WTC11 (cell line): ENCODE measurements at regions not wholly inside any gene's neighbourhood (a gene's known extent, or its start where the extent isn't known, plus 50 kb on each side); places are given as distances from the start of the nearest gene placed in this dataset.

Experiments used
- ATAC-seq: fragments of 200-7000 bp; cut with Tn5 transposase; 2 replicates; pipeline ENCODE4 v1.10.0; 2021; ENCODE audit warnings: mild to moderate bottlenecking, moderate library complexity
- CTCF ChIA-PET: fragments of 300-600 bp; sonication (Branson Sonifier 250); formaldehyde crosslinking; loops from one replicate; lab custom pipeline; 2021; ENCODE audit warnings: antibody characterized with exemption; lab: Charles Lee
- POLR2A ChIA-PET: fragments of 350-600 bp; sonication (Branson Sonifier 250); formaldehyde crosslinking; loops from one replicate; lab custom pipeline; 2021; ENCODE audit warnings: antibody characterized with exemption; lab: Charles Lee
- DNase-seq: peaks from one replicate; pipeline ENCODE4 v3.0.0; 2021; ENCODE audit warnings: low spot score
- H3K27ac Mint-ChIP-seq: 2 replicates; pipeline ENCODE4 v1.8.0; 2021; ENCODE audit warnings: mixed read lengths
- H3K27me3 Mint-ChIP-seq: 2 replicates; pipeline ENCODE4 v1.8.0; 2021; ENCODE audit warnings: low read depth, mild to moderate bottlenecking, moderate library complexity, mixed read lengths
- H3K36me3 Mint-ChIP-seq: 2 replicates; pipeline ENCODE4 v1.8.0; 2021; ENCODE audit warnings: mixed read lengths
- H3K4me1 Mint-ChIP-seq: 2 replicates; pipeline ENCODE4 v1.8.0; 2022; ENCODE audit warnings: mixed read lengths
- H3K4me3 Mint-ChIP-seq: 2 replicates; pipeline ENCODE4 v1.8.0; 2021; ENCODE audit warnings: mild to moderate bottlenecking, moderate library complexity, mixed read lengths
- H3K9me3 Mint-ChIP-seq: 2 replicates; pipeline ENCODE4 v1.8.0; 2021; ENCODE audit warnings: mixed read lengths
- ATF1 ChIP-seq: sonication (generic); formaldehyde crosslinking; IDR thresholded peaks from 2 replicates; pipeline ENCODE4 v1.8.1; 2023; ENCODE audit warnings: mild to moderate bottlenecking, moderate library complexity, missing genetic modification reagents
- ATF6 ChIP-seq: sonication (generic); formaldehyde crosslinking; IDR thresholded peaks from 2 replicates; pipeline ENCODE4 v1.8.1; 2023; ENCODE audit warnings: mild to moderate bottlenecking, missing genetic modification reagents
- CDX4 ChIP-seq: fragments of 250-450 bp; sonication (Bioruptor Pico); IDR thresholded peaks from 2 replicates; pipeline ENCODE4 v1.9.0; 2021; ENCODE audit warnings: moderate library complexity, mild to moderate bottlenecking, inconsistent platforms, borderline replicate concordance
- E2F1 ChIP-seq: sonication (generic); formaldehyde crosslinking; IDR thresholded peaks from 2 replicates; pipeline ENCODE4 v1.8.0; 2022; ENCODE audit warnings: mild to moderate bottlenecking, missing genetic modification reagents
- ELF4 ChIP-seq: sonication (generic); formaldehyde crosslinking; IDR thresholded peaks from 2 replicates; pipeline ENCODE4 v1.8.1; 2022; ENCODE audit warnings: low read depth, mild to moderate bottlenecking, moderate library complexity, missing genetic modification reagents
- ERG ChIP-seq: fragments of 250-450 bp; sonication (Bioruptor Pico); IDR thresholded peaks from 2 replicates; pipeline ENCODE4 v1.8.0; 2021; ENCODE audit warnings: mild to moderate bottlenecking
- FOXP1 ChIP-seq: sonication (generic); formaldehyde crosslinking; IDR thresholded peaks from 2 replicates; pipeline ENCODE4 v1.8.0; 2022; ENCODE audit warnings: missing genetic modification reagents, mild to moderate bottlenecking, moderate library complexity, borderline replicate concordance
- GABPB1 ChIP-seq: sonication (generic); formaldehyde crosslinking; IDR thresholded peaks from 2 replicates; pipeline ENCODE4 v1.8.1; 2023; ENCODE audit warnings: mild to moderate bottlenecking, missing genetic modification reagents
- HMGA2 ChIP-seq: fragments of 250-450 bp; sonication (Bioruptor Pico); IDR thresholded peaks from 2 replicates; pipeline ENCODE4 v1.4.0; 2021; ENCODE audit warnings: mild to moderate bottlenecking, moderate library complexity
- JAZF1 ChIP-seq: fragments of 250-450 bp; sonication (Bioruptor Pico); IDR thresholded peaks from 2 replicates; pipeline ENCODE4 v1.9.0; 2021; ENCODE audit warnings: moderate library complexity, mild to moderate bottlenecking, inconsistent platforms
- NFYB ChIP-seq: sonication (generic); formaldehyde crosslinking; conservative IDR thresholded peaks from 2 replicates; pipeline ENCODE4 v1.8.0; 2022; ENCODE audit warnings: low read depth, missing genetic modification reagents
- NR2C2 ChIP-seq: sonication (generic); formaldehyde crosslinking; IDR thresholded peaks from 2 replicates; pipeline ENCODE4 v1.8.0; 2022; ENCODE audit warnings: mild to moderate bottlenecking, missing genetic modification reagents
- SOX15 ChIP-seq: fragments of 250-450 bp; sonication (Bioruptor Pico); IDR thresholded peaks from 2 replicates; pipeline ENCODE4 v1.9.0; 2021; ENCODE audit warnings: mild to moderate bottlenecking
- TCF7 ChIP-seq: sonication (generic); formaldehyde crosslinking; IDR thresholded peaks from 2 replicates; pipeline ENCODE4 v1.8.0; 2022; ENCODE audit warnings: mild to moderate bottlenecking, low read depth, missing genetic modification reagents, moderate library complexity
- TEAD4 ChIP-seq: sonication (generic); formaldehyde crosslinking; IDR thresholded peaks from 2 replicates; pipeline ENCODE4 v1.8.0; 2022; ENCODE audit warnings: mild to moderate bottlenecking, missing genetic modification reagents
- USF1 ChIP-seq: sonication (generic); formaldehyde crosslinking; IDR thresholded peaks from 2 replicates; pipeline ENCODE4 v1.8.0; 2022; ENCODE audit warnings: mild to moderate bottlenecking, missing genetic modification reagents
- ZMAT4 ChIP-seq: fragments of 250-450 bp; sonication (Bioruptor Pico); IDR thresholded peaks from 2 replicates; pipeline ENCODE4 v1.9.0; 2021; ENCODE audit warnings: mild to moderate bottlenecking
- ZNF423 ChIP-seq: fragments of 250-450 bp; sonication (Bioruptor Pico); IDR thresholded peaks from 2 replicates; pipeline ENCODE4 v2.1.2; 2022; ENCODE audit warnings: mild to moderate bottlenecking, moderate library complexity
- ZNF425 ChIP-seq: fragments of 250-450 bp; sonication (Bioruptor Pico); conservative IDR thresholded peaks from 2 replicates; pipeline ENCODE4 v1.9.0; 2021; ENCODE audit warnings: mild to moderate bottlenecking
- ZNF512 ChIP-seq: sonication (generic); formaldehyde crosslinking; IDR thresholded peaks from 2 replicates; pipeline ENCODE4 v1.8.1; 2022; ENCODE audit warnings: missing genetic modification reagents, borderline replicate concordance
- ZNF671 ChIP-seq: fragments of 250-450 bp; sonication (Bioruptor Pico); IDR thresholded peaks from 2 replicates; pipeline ENCODE4 v1.8.0; 2021; ENCODE audit warnings: mild to moderate bottlenecking
- ZSCAN18 ChIP-seq: fragments of 250-450 bp; sonication (Bioruptor Pico); IDR thresholded peaks from 2 replicates; pipeline ENCODE4 v2.1.2; 2022; ENCODE audit warnings: mild to moderate bottlenecking, moderate library complexity

GRCh38 chr6:112739766-112740165 is 392.6 kb downstream of the RFPL4B start:
- H3K9me3 Mint-ChIP-seq, result peaks cover 18% of the 10 kb centered on the region

GRCh38 chr6:112743323-112743722 is 396.2 kb downstream of the RFPL4B start:
- peak overlapping the region; percentile 95 for H3K27ac Mint-ChIP-seq
- H3K4me1 Mint-ChIP-seq, result peaks cover 41% of the 10 kb centered on the region
- no peak overlapping the region for H3K4me3 Mint-ChIP-seq
- POLR2A ChIA-PET, result no interaction called here
- peak; percentile 86 for ATAC-seq
- no peaks in the 10 kb centered on the region for H3K27me3 Mint-ChIP-seq
- H3K9me3 Mint-ChIP-seq, result peaks cover 8% of the 10 kb centered on the region
- CTCF ChIA-PET, result no interaction called here
- peak; percentile 10 for DNase-seq
- H3K36me3 Mint-ChIP-seq, result no peaks in the 10 kb centered on the region
- TF ChIP-seq CDX4, result no peak
- TF ChIP-seq NR2C2, result no peak
- TF ChIP-seq ATF1 (CRISPR knock-in tag), result no peak
- TF ChIP-seq ZSCAN18 (CRISPR knock-in tag), result no peak
- no peak for TF ChIP-seq E2F1 (CRISPR knock-in tag)
- TF ChIP-seq USF1 (CRISPR knock-in tag), result no peak
- no peak for TF ChIP-seq TCF7 (CRISPR knock-in tag)
- TF ChIP-seq ATF6 (CRISPR knock-in tag), result no peak
- no peak for TF ChIP-seq HMGA2 (CRISPR knock-in tag)
- no peak for TF ChIP-seq ELF4 (CRISPR knock-in tag)
- no peak for TF ChIP-seq ZNF425 (CRISPR knock-in tag)
- no peak for TF ChIP-seq ZNF423 (CRISPR knock-in tag)
- no peak for TF ChIP-seq ZNF512 (CRISPR knock-in tag)
- no peak for TF ChIP-seq FOXP1
- TF ChIP-seq TEAD4, result no peak
- no peak for TF ChIP-seq GABPB1 (CRISPR knock-in tag)

More at GRCh38 chr6:112739766-112740165, 392.6 kb downstream of the RFPL4B start:
- Mint-ChIP-seq H3K4me1 (peaks cover 30% of the 10 kb centered on the region), H3K4me3 (no peak overlapping the region), H3K27ac (no peak overlapping the region), H3K36me3 (no peaks in the 10 kb centered on the region), H3K27me3 (no peaks in the 10 kb centered on the region)
- ATAC-seq, result no peak
- TF ChIP-seq JAZF1 (CRISPR knock-in tag), result no peak
- no peak for TF ChIP-seq NFYB (CRISPR knock-in tag)
- TF ChIP-seq ZNF671 (CRISPR knock-in tag), result no peak
- no peak for TF ChIP-seq SOX15
- no peak for TF ChIP-seq ZMAT4 (CRISPR knock-in tag)
- TF ChIP-seq CDX4, result no peak
- no peak for TF ChIP-seq ERG (CRISPR knock-in tag)
- CTCF ChIA-PET, result no interaction called here
- no peak for DNase-seq
- POLR2A ChIA-PET, result no interaction called here
